Hepatocyte (in vitro differentiated cells): ENCODE measurements at regions not wholly inside any gene's neighbourhood (a gene's known extent, or its start where the extent isn't known, plus 50 kb on each side); places are given as distances from the start of the nearest gene placed in this dataset.

Experiments used
- EZH2 ChIP-seq: fragments of 200-600 bp; sonication (generic); IDR thresholded peaks from 2 replicates; pipeline ENCODE4 v1.6.1; 2016; ENCODE audit warnings: antibody characterized with exemption, mild to moderate bottlenecking, borderline replicate concordance
- TF ChIP-seq, protein P1 (sequence below): fragments of 200-600 bp; sonication (generic); IDR thresholded peaks from 2 replicates; pipeline ENCODE4 v1.5.1; 2016; ENCODE audit warnings: antibody characterized with exemption, mild to moderate bottlenecking; ENCODE audit not compliant: poor library complexity

DNA sequence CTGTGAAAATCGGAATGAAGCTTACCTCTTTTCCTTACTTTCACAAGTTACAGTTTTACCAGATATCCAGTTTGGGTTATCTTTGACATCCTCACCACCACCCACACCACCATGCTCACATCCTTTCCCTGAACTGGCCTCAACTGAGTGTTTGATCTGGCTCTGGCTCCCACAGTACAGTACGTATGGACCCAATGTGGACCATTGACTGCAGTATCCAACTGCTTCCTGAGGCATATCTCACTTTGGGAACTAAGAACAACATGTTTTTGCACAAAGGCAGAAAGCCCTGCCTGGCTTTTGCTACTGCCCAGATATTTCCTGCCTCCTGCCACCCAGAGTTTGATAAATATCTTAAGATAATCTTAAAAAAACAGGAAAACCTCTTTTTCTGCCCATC, 1232.0 kb upstream of the CDH18 start:
- TF ChIP-seq, protein P1, sequence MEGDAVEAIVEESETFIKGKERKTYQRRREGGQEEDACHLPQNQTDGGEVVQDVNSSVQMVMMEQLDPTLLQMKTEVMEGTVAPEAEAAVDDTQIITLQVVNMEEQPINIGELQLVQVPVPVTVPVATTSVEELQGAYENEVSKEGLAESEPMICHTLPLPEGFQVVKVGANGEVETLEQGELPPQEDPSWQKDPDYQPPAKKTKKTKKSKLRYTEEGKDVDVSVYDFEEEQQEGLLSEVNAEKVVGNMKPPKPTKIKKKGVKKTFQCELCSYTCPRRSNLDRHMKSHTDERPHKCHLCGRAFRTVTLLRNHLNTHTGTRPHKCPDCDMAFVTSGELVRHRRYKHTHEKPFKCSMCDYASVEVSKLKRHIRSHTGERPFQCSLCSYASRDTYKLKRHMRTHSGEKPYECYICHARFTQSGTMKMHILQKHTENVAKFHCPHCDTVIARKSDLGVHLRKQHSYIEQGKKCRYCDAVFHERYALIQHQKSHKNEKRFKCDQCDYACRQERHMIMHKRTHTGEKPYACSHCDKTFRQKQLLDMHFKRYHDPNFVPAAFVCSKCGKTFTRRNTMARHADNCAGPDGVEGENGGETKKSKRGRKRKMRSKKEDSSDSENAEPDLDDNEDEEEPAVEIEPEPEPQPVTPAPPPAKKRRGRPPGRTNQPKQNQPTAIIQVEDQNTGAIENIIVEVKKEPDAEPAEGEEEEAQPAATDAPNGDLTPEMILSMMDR, result no peak
- TF ChIP-seq EZH2, result no peak
